ENCODE measurements at regions not wholly inside any gene's neighbourhood (a gene's known extent, or its start where the extent isn't known, plus 50 kb on each side); places are given as distances from the start of the nearest gene placed in this dataset.
A peak's percentile ranks its signal among the peaks of the same experiment; 100 is the strongest.
"Not testable (repeated sequence)": the region's sequence is repeated elsewhere in the genome, so short reads cannot be mapped to it uniquely, and the experiment has no call there.

DNA sequence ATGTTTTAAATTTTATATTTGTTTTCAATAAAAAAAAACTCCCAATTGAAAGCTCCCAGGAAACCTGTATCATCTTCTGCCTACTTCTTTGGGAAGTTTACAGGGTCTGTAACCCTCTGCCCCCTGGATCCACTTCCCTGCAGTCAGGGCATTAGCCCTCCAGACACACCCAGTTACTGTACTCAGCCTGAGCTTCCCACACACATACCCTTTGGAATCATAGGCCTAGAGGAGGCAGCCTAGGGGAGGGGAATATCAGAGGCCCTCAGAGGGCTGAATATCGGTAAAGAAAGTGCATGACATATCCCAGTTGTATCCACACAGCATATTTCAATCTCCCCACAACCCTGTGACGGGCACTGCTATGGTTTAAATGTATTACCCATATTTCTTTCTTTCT lies 56.2 kb upstream of the TFPI start:
- not testable (repeated sequence) for DNase-seq

DNA sequence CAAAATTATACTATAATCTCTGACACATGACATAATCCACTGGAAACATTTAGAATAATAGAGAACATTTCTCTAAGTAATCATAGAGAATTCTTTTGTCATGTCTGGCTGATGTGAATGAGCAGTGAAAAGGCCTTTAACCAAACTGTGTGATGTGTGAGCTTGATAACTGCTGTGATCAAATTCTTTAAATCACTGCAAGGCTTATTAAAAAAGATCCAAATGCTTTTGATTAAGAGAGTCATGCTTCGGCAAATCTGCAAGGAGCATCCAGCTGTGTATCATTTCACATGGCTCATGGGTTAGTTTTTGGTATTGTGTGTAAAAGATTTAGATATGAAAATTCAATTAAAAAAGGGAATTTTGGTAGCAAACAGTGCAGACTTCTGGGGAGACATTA lies 58.6 kb upstream of the TFPI start:
- no peak for DNase-seq

DNA sequence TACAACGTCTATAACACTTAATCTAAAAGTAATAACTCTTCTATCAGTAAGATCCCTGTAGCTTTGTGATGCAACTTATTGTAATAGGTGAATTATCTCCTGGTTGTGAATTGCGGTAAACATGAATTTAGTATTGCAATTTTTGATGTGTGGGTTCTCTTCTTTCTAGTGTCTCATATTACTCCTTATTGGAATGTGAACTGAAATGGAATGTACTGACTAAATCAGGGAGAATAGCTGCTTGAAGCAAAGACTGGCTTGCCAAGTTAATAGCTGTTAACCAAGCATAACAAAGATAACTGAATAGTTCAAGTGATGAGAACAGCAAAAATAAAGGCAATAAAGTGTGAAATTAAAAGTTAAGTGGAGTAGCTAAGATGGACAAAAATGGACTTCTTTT lies 60.5 kb upstream of the TFPI start:
- DNase-seq: no peak

DNA sequence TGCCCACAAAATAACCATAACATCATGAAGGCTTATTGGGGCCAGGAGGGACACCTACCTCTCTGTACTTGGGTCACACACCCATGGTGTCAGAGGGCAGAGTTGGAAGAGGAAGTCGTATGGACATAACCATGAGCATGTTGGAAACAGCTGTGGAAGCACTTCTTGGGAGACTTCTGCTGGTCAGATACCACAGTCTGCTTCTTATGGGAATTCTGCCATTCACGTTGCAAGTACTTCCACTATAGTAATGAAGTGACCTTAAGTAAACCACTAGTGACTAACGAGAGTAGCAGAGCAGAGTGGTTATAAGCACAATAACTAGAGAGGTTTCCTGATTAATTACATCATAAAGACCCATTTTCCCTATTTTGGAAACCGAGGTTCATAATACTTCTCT lies 61.1 kb upstream of the TFPI start:
- no peak for DNase-seq

DNA sequence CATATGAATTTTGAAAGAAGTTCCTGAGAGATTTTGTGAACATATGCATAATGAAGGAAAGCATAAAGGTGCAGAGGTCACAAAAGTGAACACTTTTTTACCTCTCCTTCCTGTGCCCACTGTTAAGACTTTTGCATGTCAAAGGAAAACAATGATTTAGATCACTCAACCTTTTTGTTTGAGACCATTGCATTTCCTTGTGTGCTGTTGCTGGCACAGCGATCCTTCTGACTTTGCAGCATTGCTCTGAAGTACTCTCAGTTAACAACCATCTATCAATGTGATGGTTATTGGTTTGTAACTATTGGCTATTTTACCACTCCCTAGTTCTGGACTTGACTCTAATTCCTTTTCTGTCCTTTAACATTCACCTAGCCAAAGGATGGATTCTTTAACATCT lies 61.7 kb upstream of the TFPI start:
- no peak for DNase-seq

DNA sequence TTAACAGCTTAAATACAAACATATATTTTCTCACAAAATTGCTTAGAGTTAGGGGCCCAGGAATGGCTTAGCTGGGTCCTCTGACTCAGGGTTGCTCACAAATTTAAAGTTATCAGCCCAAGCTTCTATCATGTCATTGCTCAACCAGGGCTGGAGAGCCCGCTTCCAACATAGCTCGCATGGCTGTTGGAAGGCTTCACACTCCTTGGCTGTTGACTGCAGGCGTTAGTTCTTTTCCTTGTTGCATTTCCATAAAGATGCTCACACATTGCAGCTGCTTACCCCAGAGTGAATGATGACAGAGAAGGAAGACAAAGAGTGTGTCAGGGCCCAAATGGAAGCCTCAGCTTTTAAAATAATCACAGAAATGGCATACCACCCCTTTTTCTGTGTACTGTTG lies 62.9 kb upstream of the TFPI start:
- DNase-seq: no peak

DNA sequence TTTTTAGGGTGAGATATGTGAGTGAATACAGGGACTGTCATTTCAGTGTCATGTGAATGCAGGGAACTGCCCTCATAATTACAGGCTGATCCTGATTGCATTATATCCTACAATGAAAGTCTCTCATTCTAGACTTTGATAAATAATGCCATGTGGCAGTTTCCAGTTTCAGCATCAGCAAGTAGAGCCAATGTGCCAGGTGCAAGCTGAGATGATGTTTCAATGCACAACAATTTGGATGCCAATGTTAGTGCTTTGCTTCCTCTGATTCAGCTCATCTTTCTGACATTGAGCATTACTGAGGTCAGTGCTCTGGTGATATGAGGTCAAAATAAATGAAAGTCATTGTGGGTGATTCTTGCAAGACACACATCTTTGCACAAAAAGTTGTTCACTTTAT lies 63.7 kb upstream of the TFPI start:
- DNase-seq: peak in 2 of 3 experiments; percentile 10 to 59

DNA sequence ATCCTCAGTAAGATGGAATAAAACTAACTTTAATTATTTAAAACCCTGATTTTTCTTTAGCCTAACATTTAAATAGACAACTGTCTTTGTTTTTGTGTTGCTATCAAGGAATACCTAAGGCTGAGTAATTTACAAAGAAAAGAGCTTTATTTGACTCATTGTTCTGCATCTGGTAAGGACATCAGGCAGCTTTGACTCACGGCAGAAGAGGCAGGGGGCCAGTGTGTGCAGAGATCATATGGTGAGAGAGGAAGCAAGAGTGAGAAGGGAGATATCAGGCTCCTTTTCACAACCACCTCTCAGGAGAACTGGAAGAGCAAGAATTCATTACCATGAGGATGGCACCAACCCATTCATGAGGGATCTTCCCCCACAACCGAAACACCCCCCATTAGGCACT lies 64.6 kb upstream of the TFPI start:
- DNase-seq: no peak

DNA sequence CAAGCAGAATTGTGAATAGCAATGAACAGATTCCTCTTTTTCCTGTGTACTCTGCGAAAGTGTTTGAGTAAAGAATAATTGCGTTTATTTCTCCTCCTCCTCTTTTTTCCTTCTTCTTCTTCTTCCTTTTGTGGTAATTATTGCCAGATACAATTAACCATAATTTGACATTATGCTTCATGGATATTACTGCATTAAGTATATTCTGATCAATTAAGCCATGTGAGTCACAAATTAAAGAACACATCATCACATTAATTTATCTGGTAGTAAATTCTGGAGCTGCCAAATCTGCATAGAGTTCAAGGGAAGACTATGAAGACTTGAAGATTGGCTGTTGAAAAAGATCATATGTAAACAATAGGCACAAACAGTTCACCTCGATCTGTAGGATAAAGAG lies 72.9 kb upstream of the TFPI start:
- no peak for DNase-seq

DNA sequence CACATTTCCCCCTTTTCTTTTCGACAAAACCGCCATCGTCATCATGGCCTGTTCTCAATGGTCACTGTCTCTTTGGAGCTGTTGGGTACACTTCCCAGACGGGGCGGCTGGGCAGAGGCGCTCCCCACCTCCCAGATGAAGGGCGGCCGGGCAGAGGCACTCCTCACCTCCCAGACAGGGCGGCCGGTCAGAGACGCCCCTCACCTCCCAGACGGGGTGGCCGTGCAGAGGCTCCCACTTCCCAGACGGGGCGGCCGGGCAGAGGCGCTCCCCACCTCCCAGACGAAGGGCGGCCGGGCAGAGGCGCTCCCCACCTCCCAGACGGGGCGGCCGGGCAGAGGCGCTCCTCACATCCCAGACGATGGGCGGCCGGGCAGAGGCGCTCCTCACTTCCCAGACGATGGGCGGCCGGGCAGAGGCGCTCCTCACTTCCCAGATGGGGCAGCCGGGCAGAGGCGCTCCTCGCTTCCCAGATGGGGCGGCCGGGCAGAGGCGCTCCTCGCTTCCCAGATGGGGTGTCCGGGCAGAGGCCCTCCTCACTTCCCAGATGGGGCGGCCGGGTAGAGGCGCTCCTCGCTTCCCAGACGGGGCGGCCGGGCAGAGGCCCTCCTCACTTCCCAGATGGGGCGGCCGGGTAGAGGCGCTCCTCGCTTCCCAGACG lies 82.6 kb upstream of the TFPI start:
- DNase-seq: not testable (repeated sequence)

DNA sequence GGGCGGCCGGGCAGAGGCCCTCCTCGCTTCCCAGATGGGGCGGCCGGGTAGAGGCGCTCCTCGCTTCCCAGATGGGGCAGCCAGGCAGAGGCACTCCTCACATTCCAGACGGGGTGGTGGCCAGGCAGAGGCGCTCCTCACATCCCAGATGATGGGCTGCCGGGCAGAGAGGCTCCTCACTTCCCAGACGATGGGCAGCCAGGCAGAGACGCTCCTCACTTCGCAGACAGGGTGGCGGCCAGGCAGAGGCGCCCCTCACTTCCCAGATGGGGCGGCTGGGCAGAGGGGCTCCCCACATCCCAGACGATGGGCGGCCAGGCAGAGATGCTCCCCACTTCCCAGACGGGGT lies 83.1 kb upstream of the TFPI start:
- DNase-seq: not testable (repeated sequence)

DNA sequence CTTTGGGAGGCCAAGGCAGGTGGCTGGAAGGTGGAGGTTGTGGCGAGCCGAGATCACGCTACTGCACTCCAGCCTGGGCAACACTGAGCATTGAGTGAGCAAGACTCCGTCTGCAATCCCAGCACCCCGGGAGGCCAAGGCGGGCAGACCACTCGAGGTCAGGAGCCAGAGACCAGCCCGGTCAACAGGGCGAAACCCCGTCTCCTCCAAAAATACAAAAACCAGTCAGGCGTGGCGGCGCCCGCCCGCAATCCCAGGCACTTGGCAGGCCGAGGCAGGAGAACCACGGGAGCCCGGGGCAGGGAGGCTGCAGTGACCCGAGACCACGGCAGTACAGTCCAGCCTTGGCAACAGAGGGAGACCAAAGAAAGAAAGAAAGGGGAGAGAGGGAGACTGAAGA lies 83.5 kb upstream of the TFPI start:
- not testable (repeated sequence) for DNase-seq

DNA sequence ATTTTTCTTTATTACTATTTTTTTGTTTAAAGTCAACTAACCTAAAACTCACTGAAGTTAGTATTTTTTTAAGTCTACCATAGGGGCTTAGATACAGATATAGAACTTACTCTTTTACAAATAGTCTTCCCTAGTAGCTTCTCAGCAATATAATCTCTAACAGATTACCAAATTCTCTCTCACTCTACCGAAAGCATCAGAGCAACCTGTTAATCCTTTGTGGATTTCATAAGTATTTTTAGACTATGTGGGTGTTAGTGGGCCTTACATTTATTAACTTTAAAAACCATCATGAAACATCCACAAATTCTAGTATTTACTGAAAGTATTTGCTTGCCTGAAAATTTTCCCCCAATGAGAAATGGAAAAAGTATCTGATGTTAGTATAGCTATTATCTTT lies 84.6 kb upstream of the TFPI start:
- no peak for DNase-seq

DNA sequence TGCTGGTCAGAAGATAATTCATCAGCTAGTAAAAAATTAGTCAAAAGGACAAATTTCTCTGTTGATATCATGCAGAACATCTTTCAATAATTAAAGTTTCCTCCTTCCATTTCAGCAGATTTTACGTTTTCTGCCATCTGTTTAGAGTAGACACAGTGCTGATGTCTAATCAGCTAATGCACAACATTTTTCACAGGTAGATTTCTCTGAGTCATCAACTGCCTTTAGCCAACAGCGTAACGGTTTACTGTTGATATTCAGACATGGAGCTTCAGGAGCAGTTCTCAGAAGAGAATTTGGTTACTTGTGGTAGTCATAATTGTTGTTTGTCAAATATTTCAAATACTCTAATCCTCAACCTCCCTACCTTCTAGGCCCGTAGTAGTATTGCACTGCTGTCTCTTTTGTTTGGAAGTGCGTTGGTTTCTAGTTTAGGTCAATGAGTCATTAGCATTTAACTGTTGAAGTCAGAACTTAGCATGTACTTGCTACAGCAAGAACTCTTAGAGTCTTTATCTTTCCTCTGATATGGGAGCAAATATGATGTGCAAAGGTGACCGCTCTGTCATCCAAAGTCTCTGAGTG lies 86.8 kb upstream of the TFPI start:
- no peak for DNase-seq

DNA sequence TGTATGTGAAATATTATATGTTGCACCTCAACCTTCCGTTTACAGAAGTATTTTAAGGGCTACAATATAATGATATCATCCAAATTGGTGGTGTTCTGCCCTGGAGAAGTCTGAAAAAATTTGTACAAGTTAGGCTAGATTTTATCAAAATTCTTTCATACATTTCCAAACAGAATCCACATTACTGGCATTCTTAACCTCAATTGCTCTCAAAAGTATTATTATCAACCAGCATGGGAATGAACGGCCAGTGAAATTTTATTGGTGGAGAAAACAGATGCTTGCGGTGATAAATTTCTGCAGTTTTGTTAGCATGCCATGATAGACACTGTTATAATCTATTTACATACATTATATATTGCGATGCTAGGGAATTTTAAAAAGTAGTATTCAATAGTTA lies 88.3 kb upstream of the TFPI start:
- DNase-seq: no peak

DNA sequence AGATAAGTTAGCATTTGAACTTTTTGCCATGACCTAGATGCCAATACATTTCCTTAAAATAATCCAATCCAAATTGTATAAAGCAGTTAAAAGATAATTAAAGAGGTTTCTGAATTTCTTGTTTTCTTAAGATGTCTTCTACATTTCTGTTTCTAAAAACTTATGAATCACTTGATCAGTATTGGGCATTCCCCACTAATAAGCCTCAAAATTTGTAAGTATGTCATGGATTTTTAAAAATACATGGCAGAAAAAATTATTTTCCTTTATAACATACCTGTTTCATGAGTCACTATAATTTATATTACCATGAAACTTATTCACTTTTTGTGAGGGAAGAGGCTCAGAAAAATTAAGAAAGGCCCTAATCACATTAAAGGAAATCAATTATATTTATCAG lies 90.3 kb upstream of the TFPI start:
- DNase-seq: no peak

DNA sequence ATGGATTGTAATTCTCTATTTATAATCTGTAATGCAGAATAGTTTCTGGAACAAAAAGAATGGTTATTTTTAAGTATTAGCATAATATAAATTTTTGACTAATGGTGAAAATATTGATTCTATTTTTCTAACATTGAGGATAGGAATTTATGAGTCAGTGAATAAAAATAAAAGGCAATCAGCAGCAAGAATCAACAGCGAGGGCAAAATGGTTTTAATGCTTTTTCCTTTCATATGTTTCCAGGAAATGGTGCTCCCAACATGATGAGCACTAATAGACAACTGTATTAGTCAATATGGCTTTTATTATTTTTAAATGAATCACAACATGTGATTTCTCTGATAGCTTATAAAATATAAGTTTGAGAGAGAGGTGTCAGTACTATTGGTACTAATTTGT lies 90.7 kb upstream of the TFPI start:
- DNase-seq: no peak

DNA sequence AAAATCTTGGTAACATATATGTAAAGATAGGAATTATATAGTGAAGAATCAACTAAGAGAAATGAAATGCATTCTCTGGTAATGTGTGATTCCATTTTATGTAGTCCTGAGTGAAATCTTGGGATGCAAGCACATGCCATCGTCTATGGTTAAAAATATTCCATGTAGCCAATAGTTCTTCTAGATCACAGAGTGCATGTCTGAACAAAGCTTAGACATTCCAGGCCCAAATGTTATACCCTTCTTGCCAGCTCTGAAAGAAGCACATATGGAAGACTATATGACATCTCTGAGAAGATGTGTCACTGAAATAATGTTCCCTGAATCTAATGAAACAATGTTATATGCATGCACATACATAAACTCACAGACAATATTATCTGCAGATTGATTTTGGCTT lies 92.3 kb upstream of the TFPI start:
- DNase-seq: no peak

DNA sequence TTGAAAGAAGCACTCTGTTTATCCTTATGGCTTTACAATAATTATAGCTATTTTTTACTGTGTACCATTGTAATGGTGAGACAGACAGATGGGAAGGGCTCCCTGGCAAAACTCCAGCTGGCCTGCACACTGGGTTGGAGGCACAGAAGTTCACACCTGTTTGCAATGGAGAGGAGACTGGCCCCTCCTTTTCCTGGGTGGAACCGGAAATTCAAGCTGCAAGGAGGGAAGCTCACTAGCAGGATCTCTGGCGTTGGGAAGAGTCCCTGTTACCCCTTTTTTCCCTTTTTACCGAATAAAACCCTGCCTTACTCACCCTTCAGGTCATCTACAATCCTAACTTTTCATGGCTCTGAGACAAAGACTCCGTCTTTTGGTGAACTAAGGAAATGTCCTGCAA lies 100.3 kb upstream of the TFPI start:
- DNase-seq: peak in 2 of 3 experiments; percentile 71 to 90

DNA sequence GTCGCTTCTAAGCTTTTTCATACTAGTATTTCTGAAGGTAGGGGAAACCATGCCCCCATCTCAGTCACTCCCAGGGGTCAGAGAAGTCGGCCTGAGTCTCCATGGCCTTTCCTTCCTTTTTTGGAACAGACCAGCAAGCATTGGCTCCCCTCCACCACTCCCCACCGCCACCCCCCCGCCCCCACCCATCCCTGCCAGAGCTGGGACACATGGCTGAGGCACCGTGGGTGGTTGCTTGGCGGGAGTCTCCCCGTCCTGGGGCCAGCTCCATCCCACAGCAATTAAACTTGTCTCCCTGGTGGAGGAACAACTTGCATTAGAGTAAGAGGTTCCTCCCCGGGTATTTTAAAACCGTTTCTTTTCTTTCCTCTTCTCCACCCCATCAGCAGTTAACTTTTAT lies 100.8 kb upstream of the TFPI start:
- DNase-seq: no peak

DNA sequence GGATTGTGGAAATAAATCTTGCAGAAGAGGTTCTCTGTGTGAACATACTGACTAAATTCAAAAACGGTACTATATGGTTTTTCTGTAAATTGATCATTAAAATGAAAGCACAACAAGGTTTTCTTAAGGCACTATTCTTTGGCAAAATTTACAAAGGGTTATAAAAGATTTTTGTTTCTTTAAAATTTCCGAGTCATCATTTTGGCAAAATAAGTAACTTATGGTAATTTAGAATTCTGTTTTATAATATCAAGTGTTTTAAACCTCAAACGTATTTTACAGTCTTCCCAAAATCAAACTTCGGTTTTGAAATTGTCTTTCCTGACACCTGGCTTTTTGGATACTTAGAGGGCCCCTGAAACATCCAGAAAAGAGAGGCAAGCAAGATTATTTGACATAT lies 101.9 kb upstream of the TFPI start:
- DNase-seq: no peak

DNA sequence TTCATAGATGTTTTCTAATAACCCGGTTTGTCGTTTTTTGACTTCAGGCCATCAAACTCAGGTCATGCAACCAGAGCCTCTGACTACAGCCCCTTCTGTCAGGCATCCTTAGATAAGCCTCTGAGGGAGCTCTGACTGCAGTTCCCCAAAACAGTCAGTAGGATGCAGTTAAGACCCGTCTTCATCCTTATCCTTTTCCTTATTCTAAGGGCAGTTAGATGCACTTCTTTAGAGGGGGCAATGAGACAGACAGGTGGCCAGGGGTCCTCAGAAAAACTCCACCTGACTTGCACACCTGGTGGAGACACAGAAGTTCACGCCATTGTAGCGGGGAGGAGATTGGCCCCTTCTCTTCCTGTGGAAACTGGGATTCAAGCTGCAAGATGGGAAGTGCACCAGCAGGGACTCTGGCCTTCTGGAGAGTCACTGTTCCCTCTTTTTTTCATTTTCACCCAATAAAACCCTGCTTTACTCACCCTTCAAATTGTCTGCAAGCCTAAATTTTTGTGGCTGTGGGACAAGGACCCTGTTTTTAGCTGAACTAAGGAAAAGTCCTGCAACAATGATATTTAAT lies 104.8 kb upstream of the TFPI start:
- DNase-seq: no peak

DNA sequence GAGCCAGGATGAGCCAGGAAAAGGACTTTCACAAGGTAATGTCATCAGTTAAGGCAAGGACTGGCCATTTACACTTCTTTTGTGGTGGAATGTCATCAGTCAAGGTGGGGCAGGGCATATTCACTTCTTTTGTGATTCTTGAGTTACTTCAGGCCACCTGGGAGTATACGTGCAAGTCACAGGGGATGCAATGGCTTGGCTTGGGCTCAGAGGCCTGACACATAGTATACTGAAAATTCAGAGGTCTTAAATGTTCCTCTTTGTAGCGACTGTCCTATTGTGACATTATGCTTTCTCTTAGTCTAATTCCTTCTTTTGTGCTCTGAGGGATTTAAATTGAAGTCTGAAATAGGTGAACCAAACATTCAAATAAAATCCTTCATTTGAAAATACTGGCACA lies 121.8 kb upstream of the TFPI start:
- DNase-seq: not testable (repeated sequence)

DNA sequence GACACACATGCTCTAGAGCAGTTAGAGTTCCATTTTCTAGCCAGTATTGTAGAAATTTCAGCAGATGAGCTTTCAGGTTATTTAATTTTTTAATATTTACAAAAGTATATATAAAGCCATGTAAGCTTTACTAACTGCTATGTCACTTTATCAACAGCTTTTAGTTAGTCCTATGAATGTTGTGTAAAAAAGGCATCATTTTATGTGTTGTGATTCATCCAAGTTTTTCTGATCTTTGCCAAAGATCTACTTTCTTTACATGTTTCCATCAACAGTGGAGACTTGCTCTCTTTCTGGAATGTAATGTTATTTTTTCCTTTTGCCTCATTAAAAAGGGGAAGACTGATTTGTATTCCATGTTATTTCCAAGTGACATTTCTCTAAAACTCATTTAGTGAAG lies 125.2 kb upstream of the TFPI start:
- no peak for DNase-seq

DNA sequence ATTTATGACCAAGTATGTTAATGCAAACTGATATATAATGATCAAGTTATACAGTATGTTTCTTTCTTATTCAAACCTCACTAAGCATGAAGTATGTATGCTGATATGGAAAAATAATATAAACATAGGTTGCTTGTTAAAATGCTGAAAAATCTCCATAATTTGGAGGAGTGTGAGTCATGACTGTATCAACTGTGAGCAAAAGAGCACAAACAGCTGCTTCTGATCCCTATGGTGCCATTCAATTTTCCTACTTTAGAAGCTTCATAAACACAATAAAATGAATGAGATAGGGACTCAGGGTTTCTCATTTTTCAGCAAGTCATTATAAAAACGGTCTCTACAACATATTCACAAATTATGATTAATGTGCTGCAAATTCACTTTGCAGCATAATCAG lies 129.9 kb upstream of the TFPI start:
- no peak for DNase-seq
